Pancreas (tissue), 10 donors: ENCODE measurements at regions not wholly inside any gene's neighbourhood (a gene's known extent, or its start where the extent isn't known, plus 50 kb on each side); places are given as distances from the start of the nearest gene placed in this dataset.

ENCODE experiments used
- ATAC-seq, 4 donors: fragments of 200-7000 bp; cut with Tn5 transposase; one replicate each; pipeline versions ENCODE4 v1.8.0 to v1.9.1; 2020; ENCODE audit warnings: mild to moderate bottlenecking in 4 of 4, moderate library complexity in 4 of 4
- DNase-seq, 6 donors: peaks; one replicate each; pipeline ENCODE4 v3.0.0-alpha.2; 2020
- FAIRE-seq: peaks from 2 replicates; lab custom pipeline; 2012; peaks lifted over from hg19 to GRCh38; lab: Jason Lieb, UNC
- H3K27ac ChIP-seq, 4 donors: fragments of 200-600 bp; sonication (generic); 1 replicate in 3 of 4; 2 replicates in 1 of 4; pipeline versions ENCODE4 v1.5.0 to v1.8.0; 2020
- H3K27me3 ChIP-seq, 4 donors: fragments of 200-600 bp; one replicate each; pipeline ENCODE4 v1.8.0; 2021
- H3K36me3 ChIP-seq, 3 donors: fragments of 200-600 bp; sonication (generic) in 1 of 3; one replicate each; pipeline versions ENCODE4 v1.5.0 to v1.8.0; 2020 to 2021
- H3K4me1 ChIP-seq, 3 donors: fragments of 200-600 bp; one replicate each; pipeline ENCODE4 v1.8.0; 2021
- H3K4me3 ChIP-seq, 4 donors: fragments of 200-600 bp; sonication (generic) in 2 of 4; one replicate each; pipeline versions ENCODE4 v1.5.0 to v1.8.0; 2020 to 2021
- H3K9me3 ChIP-seq, 4 donors: fragments of 200-600 bp; one replicate each; pipeline ENCODE4 v1.8.0; 2021
- WGBS, 2 donors: extraction: QIAGEN DNeasy Blood & Tissue Kit; methylation state at CpG; one replicate each; pipeline ENCODE4 v1.1.7; 2013; 5-methylcytosine and 5-hydroxymethylcytosine counted together
- intact Hi-C, 3 donors: fragments of 100-400 bp; cut with DNase I; formaldehyde crosslinking; loops; one replicate each; pipeline versions ENCODE4 v1.11.1 to v1.14.2; 2022
- TF ChIP-seq, protein P1 (sequence below), 4 donors: fragments of 200-600 bp; sonication (generic) in 3 of 4; IDR thresholded peaks; one replicate each; pipeline versions ENCODE4 v1.5.0 to v1.8.0; 2021; ENCODE audit warnings: antibody characterized with exemption in 4 of 4
- donor health status: healthy with polysubstance abuse.
- donor health status: DM: no; HTN: no; CAD: no; lungs with moderate emphysema.
- donor health status: DM: no; HTN: no; CAD: no.
- donor health status: control.
- donor health status: control.
- donor health status: Bipolar disorder and iron deficiency.
- donor health status: DM: yes; HTN: yes; CAD: no.
- donor health status: DM: no; HTN: no; CAD: no.
- donor health status: DM: no; HTN: no; CAD: no.
- donor health status: DM: yes; HTN: yes; CAD: no.

DNA sequence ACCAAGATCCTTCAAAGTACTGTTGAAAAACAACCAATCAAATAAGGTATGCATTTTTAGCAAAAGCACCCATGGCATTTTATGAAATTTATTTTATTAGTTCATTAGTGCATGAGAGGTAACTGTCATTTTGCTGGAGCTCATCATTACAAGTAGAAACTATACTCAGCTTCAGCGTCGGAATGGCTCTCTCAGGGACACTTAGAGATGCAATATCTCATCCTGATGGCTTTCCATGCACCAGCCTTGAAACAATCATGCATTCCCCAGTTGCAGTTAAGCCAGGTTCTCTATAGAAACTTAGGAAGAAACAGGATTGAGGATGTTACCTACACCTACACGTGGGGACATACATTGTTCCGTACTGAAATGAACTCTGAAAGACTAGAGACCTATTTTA is 219.5 kb downstream of the GALR1 start:
- no peaks in the 10 kb centered on the region for H3K36me3 ChIP-seq
- FAIRE-seq (no peak), DNase-seq (no peak), ATAC-seq (no peak)
- intact Hi-C loops, result no loop called here
- H3K9me3 ChIP-seq, result no peaks in the 10 kb centered on the region
- no peaks in the 10 kb centered on the region for H3K4me1 ChIP-seq
- WGBS, 2 donors, result 75 to 77% methylated on average over 4 of the region's 4 CpGs
- H3K27ac ChIP-seq, result no peak overlapping the region
- TF ChIP-seq, protein P1, sequence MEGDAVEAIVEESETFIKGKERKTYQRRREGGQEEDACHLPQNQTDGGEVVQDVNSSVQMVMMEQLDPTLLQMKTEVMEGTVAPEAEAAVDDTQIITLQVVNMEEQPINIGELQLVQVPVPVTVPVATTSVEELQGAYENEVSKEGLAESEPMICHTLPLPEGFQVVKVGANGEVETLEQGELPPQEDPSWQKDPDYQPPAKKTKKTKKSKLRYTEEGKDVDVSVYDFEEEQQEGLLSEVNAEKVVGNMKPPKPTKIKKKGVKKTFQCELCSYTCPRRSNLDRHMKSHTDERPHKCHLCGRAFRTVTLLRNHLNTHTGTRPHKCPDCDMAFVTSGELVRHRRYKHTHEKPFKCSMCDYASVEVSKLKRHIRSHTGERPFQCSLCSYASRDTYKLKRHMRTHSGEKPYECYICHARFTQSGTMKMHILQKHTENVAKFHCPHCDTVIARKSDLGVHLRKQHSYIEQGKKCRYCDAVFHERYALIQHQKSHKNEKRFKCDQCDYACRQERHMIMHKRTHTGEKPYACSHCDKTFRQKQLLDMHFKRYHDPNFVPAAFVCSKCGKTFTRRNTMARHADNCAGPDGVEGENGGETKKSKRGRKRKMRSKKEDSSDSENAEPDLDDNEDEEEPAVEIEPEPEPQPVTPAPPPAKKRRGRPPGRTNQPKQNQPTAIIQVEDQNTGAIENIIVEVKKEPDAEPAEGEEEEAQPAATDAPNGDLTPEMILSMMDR (IDR thresholded peaks at IDR 0.05), result no peak
- no peak overlapping the region for H3K4me3 ChIP-seq
- no peaks in the 10 kb centered on the region for H3K27me3 ChIP-seq

DNA sequence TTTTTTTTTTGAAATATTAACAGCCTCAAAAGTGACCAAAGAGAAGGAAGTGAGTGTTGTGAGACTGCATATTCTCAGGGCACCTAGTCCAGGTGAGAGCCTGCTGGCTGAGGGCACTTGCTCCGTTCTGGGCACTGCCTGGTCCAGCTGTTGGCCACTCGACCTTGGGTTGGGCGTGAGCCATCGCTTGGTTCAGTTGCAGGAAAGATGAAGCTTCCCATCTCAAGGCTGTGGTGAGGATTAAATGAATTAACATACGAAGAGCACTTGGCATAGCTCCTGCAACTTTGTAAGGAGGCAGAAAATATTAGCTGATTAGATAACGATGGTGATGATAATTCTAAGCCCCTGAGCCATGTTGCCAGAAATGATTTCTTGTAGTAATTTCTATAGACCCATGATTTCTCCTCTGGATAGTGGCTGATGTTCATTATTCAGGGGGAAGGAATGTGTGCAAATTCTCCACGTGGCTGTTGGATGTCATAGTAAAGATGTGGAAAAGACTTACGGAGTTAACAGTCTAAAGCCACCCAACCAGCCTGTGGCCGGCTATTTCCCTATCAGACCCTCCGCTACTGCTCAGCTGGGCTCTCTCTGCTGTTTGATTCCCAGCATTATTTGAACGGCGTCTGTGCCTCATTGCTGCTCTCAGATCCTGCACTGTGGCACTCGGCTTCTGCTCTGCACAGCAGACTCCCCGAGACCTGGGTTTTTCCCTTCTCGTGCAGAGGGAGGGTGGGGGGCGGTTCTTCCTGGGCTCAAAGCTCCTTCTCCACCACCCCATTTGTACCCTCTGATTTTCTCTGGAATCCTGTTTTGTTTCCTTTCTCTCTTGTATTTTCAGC is 221.1 kb downstream of the GALR1 start:
- Histone ChIP-seq H3K36me3 (no peaks in the 10 kb centered on the region), H3K4me1 (no peaks in the 10 kb centered on the region), H3K27ac (no peak overlapping the region), H3K4me3 (no peak overlapping the region), H3K9me3 (no peaks in the 10 kb centered on the region), H3K27me3 (no peaks in the 10 kb centered on the region)
- ATAC-seq, result no peak
- no peak for FAIRE-seq
- no peak for DNase-seq
- WGBS, 2 donors, result 28 to 30% methylated on average over 16 of the region's 16 CpGs
- TF ChIP-seq, protein P1 (IDR thresholded peaks at IDR 0.05), result no peak
- intact Hi-C loops, result no loop called here

DNA sequence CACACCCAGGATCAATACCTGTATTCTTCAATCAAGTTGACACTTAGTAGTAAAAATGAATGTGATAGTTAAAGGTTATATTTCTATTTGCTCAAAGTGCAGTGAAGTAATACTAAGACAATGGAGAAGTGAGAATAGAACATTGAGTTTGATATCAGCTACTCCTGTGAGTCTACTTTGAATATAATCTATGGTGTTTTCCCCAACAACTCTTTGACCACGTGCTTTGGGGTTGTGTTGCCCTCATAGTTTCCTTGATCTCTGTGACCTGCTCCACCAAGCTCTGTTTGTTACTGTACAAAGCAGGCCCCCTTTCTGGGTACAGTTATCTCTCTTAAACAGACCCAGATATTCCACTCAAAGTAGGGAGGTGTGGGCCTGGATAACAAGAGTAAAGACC is 222.9 kb downstream of the GALR1 start:
- FAIRE-seq (no peak), ATAC-seq (no peak), DNase-seq (no peak)
- WGBS, 2 donors, result 57 to 67% methylated on average over 1 of the region's 1 CpG
- intact Hi-C loops, result no loop called here
- no peaks in the 10 kb centered on the region for H3K4me1 ChIP-seq
- H3K36me3 ChIP-seq, result no peaks in the 10 kb centered on the region
- no peaks in the 10 kb centered on the region for H3K27me3 ChIP-seq
- no peak overlapping the region for H3K4me3 ChIP-seq
- TF ChIP-seq, protein P1 (IDR thresholded peaks at IDR 0.05), result no peak
- no peak overlapping the region for H3K27ac ChIP-seq
- no peaks in the 10 kb centered on the region for H3K9me3 ChIP-seq

DNA sequence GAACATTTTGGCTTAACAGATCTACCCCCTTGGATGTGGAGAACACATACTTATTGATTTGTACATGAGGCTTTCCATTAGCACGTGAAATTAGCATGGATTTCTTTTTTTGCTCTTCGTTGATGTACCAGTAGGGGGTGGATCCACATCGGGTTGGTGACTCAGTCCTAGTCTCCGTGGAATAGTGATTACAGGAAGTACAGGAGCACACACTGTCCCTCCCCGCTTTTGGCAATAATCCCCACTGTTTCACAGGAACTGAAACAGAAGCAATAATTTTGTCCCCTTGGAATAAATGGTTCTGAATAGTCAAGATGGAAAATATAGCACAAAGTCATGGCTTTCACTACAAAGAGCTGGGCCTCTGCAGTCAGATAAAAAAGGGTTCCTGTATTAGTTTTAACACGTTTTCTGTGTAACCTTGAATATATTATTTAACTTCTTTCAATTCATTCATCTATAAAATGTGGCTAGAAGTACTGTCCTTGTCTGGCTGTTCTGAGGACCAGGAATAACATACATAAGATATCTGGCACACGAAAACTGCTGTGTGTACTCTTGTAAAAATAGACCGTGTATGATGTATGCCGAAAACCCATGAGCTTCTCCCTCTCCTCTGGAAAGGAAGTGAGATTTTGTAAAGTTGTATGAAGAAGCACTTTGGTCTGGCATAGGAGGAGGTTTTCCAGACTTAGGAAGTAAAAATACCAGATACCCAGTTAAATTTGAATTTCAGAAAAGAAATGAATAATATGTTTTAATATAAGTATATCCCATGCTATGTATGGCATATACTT is 229.2 kb downstream of the GALR1 start:
- no peaks in the 10 kb centered on the region for H3K27me3 ChIP-seq
- H3K9me3 ChIP-seq, result no peaks in the 10 kb centered on the region
- 34 to 45% methylated on average over 9 of the region's 9 CpGs for WGBS, 2 donors
- TF ChIP-seq, protein P1 (IDR thresholded peaks at IDR 0.05), result no peak
- H3K4me3 ChIP-seq, result no peak overlapping the region
- FAIRE-seq (no peak), DNase-seq (peak in 3 of 6 donors; percentile 11 to 34 (median 21)), ATAC-seq (peak; percentile 79 to 89 (median 84))
- no peak overlapping the region for H3K27ac ChIP-seq
- no peaks in the 10 kb centered on the region for H3K4me1 ChIP-seq
- intact Hi-C loops, result no loop called here
- no peaks in the 10 kb centered on the region for H3K36me3 ChIP-seq
